NCI-H526 (cell line): ENCODE measurements at regions not wholly inside any gene's neighbourhood (a gene's known extent, or its start where the extent isn't known, plus 50 kb on each side); places are given as distances from the start of the nearest gene placed in this dataset.
"Not testable (repeated sequence)": the region's sequence is repeated elsewhere in the genome, so short reads cannot be mapped to it uniquely, and the experiment has no call there.

ENCODE experiments used
- DNase-seq, 2 experiments: peaks; one replicate each; lab custom pipeline; 2025; lab: John Stamatoyannopoulos, UW

- DNase-seq, result no peak
Observed at GRCh38 chr5:28404363-28405071, 1366.1 kb upstream of the CDH9 start.

- no peak for DNase-seq
Observed at GRCh38 chr5:28403846-28404245, 1365.5 kb upstream of the CDH9 start.

- DNase-seq, result no peak
Observed at GRCh38 chr5:28402590-28403301, 1364.4 kb upstream of the CDH9 start.

GRCh38 chr5:28400076-28400475 is 1361.7 kb upstream of the CDH9 start:
- peak; percentile 42 to 55 for DNase-seq

GRCh38 chr5:28399211-28399610 is 1360.8 kb upstream of the CDH9 start:
- no peak for DNase-seq

DNA sequence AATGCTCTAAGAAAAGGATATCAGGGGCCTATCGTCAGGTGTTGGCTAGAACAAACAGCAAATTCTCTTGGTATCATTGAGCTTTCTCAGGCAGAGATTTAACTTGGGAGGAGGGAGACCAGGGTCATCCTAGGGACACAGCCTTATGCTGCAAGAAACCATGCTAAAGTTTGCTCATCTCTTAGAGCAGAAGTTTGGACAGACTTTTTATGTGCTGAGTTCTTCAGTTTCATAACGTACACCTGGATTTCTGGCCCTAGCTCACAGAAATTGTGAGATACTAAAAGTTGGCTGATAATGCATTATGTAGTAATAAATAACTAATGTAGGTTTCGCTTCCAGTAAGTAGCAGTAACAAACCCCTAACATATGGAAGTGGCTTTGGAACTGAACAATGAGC is 1359.8 kb upstream of the CDH9 start:
- no peak for DNase-seq

DNA sequence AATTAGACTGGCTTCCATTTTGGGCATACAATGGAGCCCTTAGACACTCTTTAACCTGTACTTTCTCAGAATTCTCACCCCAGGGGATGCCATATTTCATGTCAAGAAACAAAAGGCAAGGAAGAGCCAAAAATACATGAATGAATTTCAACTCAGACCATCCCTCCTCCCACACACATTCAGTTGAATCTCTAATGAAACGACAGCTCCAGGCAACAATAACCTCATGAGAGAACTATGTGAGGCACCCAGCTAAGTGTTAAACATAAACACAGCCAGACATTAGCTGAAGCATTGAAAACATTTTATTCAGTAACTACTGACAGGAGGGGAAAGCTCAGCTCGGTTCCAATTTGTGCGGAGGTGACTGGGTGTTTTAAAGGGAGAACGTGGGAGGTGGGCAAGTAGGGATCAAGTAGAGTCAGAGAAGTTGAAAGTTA is 1359.1 kb upstream of the CDH9 start:
- DNase-seq, result no peak

DNA sequence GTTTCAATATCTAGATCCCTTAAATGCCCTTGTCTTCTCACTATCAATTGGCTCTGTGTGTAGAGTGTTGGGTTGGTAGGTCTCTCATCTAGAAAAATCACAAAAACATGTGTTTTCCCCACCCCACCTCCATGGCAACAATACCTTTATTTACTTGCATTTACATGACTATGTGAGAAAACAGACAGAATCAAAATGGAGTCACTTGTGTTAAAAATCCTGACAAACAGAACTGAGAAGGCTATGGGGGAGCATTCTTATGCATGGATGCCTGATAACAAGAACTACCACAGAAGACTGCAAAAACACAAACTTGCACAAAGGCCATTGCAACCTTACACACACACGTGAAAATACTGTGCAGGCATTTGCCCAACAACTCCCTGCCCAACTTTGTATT is 1352.9 kb upstream of the CDH9 start:
- no peak for DNase-seq

- no peak for DNase-seq
Observed at GRCh38 chr5:28390341-28390740, 1352.0 kb upstream of the CDH9 start.

DNA sequence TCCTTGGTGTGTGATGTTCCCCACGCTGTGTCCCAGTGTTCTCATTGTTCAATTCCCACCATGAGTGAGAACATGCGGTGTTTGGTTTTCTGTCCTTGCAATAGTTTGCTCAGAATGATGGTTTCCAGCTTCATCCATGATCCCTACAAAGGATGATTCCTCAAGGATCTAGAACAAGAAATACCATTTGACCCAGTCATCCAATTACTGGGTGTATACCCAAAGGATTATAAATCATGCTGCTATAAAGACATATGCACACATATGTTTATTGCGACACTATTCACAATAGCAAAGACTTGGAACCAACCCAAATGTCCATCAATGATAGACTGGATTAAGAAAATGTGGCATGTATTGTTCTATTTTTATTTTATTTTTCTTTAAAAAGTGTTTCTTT is 1351.3 kb upstream of the CDH9 start:
- not testable (repeated sequence) for DNase-seq

- no peak for DNase-seq
Observed at GRCh38 chr5:28388428-28388827, 1350.0 kb upstream of the CDH9 start.

DNA sequence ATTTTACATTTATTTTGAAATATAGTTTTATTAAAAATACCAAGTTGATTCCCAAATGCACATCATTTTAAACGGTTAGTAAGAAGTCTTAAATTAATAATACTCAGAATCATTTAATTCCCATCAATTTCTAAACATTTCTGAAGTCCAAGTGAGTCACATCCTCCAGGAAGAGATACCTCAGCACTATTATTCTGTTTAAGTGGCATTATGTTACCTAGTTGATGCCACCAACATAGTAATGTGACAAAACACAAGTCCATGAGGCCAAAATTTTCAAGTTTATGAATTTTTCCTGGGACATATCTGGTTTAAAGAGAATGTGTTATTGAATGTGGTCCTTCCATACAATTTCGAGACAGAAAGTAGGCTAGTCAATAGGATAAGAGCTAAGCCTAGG is 1348.3 kb upstream of the CDH9 start:
- no peak for DNase-seq

GRCh38 chr5:28380167-28380566 is 1341.8 kb upstream of the CDH9 start:
- no peak for DNase-seq

GRCh38 chr5:28374492-28374967 is 1336.1 kb upstream of the CDH9 start:
- no peak for DNase-seq

GRCh38 chr5:28370896-28371295 is 1332.5 kb upstream of the CDH9 start:
- no peak for DNase-seq

DNA sequence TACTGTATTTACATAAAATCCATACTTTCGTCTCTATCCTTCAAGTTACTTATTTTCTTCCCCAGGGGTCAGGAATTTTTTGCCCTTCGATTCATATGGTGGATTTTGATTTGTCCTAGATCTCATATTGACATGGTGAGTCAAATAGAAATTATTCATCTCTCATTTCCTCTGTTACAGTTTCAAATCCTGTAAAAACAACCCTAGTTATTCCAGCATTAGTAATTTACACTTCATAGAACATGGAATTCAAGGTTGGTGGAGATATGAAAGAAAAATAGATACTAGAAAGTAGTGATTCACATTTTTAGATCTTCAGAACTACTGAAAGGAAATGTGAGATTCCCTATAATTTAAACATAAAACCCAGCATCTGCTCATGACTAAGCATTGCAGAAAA is 1331.0 kb upstream of the CDH9 start:
- no peak for DNase-seq

DNA sequence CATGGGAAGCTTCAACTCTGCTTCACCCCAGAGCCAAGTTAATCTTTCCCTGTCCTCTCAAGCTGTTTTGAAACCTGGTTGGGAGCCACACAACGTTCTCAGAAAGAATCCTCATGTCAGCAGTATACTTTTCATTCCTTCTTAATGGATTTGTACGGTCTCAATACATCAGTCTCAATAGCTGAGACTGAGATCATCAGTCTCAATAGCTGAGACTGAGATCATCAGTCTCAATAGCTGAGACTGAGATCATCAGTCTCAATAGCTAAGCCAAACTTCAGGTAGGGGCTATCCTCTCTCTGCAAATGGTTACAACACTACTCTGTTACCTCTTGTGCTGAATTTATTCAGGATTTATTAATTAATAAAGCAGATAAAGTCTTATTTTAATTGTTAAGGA is 1317.4 kb upstream of the CDH9 start:
- DNase-seq, result no peak

DNA sequence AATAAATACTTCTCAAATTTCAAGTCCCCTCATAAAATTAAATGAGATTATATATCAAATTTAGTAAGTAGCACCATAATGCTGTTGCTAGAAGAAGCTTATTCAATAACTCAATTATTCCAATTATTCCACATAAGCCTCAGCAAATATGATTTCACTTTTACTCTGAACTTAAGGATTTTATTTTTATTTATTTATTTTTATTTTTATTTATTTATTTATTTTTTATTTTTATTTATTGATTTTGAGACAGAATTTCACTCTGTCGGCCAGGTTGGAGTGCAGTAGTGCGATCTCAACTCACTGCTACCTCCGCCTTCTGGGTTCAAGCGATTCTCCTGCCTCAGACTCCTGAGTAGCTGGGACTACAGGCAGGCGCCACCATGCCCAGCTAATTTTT is 1308.3 kb upstream of the CDH9 start:
- no peak for DNase-seq

DNA sequence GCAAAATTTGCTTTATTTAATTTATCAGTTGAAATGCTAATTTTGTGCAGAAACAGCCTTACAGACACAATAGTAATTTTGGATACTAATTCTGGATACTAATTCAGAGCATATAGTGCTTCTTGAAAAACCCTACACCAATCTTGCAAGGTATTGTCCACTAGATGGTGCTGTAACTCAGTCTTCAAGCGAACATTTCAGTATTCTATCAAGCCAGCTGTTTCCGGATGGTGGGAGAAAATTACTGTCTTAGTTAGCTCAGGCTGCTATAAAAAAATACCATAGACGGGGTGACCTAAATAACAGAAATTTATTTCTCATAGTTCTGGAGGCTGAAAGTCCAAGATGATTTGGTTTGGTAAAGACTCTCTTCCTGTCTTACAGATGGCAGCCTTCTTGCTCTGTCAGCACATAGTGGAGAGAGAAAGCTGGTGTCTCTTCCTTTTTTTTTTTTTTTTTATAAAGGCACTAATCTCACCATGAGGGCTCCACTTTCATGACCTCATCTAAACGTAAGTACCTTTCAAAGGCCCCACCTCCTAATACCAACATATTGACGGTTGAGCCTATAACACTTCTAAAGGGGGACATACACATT is 1306.5 kb upstream of the CDH9 start:
- DNase-seq, result peak in 1 of 2 experiments; percentile 20

- DNase-seq, result no peak
Observed at GRCh38 chr5:28329176-28329575, 1290.8 kb upstream of the CDH9 start.

DNA sequence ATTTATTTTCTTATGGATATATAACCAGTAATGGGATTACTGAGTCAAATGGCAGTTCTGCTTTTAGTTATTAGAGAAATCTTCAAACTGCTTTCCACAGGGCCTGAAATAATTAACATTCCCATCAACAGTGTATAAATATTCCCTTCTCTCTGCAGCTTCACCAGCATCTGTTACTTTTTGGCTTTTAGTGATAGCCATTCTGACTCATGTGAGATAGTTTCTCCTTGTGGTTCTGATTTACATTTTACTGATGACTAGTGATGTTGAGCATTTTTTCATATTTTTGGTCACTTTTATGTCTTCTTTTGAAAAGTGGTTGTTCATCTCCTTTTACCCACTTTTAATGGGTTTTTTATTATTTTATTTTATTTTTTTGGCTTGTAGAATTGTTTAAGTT is 1290.3 kb upstream of the CDH9 start:
- DNase-seq, result no peak

- no peak for DNase-seq
Observed at GRCh38 chr5:28324174-28324573, 1285.8 kb upstream of the CDH9 start.

DNA sequence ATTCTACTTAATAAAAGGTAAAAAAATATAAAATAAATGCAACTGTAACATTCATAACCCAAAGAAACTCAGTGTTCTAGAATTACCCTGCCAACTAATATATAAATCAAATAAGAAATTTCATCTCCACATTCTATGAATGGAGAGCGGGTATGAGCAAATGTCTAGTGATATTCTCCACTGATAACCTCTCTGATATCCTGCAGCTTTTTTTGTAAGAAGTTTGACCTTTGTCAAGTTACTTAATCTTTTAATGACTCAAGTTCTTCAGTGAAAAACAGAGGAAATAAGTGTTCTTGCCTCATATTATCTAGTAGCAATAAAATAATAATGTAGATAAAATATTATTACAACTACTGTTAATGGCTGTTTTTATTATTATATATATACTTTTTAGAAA is 1275.6 kb upstream of the CDH9 start:
- no peak for DNase-seq
